ENCODE measurements at regions not wholly inside any gene's neighbourhood (a gene's known extent, or its start where the extent isn't known, plus 50 kb on each side); places are given as distances from the start of the nearest gene placed in this dataset.

DNA sequence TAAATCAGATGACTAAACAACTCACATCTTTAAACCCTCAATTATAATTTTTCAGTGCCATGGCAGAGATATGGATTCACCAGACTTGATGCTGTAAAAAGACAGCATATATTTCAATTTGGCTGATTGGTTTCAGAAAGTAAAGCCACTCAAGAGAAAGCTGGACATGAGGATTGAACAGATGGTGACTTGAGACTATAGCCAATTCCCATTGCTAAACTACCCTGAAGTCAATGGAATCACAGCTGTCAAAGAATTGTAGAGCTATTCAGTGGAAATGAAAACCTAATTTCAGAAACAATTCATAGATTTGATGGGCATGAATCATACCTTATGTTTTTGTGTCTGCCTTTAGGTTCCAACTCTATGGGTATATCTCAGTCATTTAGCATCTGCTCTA is 510.6 kb upstream of the BOD1L1 start:
- TF ChIP-seq, protein P1, sequence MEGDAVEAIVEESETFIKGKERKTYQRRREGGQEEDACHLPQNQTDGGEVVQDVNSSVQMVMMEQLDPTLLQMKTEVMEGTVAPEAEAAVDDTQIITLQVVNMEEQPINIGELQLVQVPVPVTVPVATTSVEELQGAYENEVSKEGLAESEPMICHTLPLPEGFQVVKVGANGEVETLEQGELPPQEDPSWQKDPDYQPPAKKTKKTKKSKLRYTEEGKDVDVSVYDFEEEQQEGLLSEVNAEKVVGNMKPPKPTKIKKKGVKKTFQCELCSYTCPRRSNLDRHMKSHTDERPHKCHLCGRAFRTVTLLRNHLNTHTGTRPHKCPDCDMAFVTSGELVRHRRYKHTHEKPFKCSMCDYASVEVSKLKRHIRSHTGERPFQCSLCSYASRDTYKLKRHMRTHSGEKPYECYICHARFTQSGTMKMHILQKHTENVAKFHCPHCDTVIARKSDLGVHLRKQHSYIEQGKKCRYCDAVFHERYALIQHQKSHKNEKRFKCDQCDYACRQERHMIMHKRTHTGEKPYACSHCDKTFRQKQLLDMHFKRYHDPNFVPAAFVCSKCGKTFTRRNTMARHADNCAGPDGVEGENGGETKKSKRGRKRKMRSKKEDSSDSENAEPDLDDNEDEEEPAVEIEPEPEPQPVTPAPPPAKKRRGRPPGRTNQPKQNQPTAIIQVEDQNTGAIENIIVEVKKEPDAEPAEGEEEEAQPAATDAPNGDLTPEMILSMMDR (IDR thresholded peaks at IDR 0.05), result no peak
- no peak for TF ChIP-seq EZH2 (IDR thresholded peaks at IDR 0.05)
